GM13976 (cell line): ENCODE measurements at regions not wholly inside any gene's neighbourhood (a gene's known extent, or its start where the extent isn't known, plus 50 kb on each side); places are given as distances from the start of the nearest gene placed in this dataset.

Experiments used
- DNase-seq: peaks from one replicate; pipeline ENCODE4 v3.0.0; 2012; ENCODE audit warnings: low spot score
- in situ Hi-C: fragments of 300-500 bp; cut with MboI; formaldehyde crosslinking; loops from one replicate; pipeline ENCODE4 v1.12.0; 2022; ENCODE audit warnings: low sequenced_read_pairs, mixed read lengths, inconsistent platforms; ENCODE audit not compliant: unreplicated experiment
- TF ChIP-seq, protein P1 (sequence below): IDR thresholded peaks from 2 replicates; pipeline ENCODE4 v1.5.1; 2012; ENCODE audit warnings: borderline replicate concordance, mild to moderate bottlenecking; ENCODE audit not compliant: insufficient read depth; ENCODE audit errors: extremely low read depth, missing control alignments, control extremely low read depth

DNA sequence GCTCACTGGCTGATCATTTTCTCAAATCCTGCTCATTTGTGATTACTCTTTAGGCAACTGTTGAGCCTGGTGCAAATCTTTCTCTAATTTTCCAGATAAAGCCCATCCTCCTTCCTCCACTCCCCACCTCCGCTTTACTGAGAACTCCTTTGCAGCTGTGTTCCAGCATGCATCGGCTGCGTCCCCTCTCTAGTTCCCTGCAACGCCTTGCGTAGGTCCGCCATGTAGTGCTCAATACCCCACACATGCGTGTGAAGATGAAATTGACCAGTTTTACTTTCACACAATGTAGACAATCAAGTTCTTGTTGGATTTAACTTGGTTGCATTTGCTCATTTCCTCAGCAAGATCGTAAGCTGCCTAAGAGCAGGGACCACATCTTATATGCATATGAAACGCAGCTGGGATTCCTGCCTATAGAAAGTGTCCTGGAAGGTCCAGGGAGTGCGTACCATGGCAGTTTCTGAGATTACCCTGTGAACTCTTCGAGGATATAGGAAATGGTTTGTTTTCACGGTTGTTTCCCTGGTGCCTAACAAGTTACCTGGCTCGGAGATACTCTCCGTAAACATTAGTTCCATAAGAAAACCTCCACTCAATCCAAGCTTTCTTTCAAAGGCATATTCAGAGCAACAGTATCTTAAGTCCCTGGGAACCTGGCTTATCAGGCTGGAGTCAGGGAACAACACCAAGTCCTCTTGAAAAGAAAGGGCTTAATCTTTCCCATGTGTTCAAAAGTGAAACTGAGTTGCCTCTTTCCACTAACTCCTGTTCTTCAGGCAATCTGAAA, 766.4 kb upstream of the ID2 start:
- in situ Hi-C loops, result no loop called here
- TF ChIP-seq, protein P1, sequence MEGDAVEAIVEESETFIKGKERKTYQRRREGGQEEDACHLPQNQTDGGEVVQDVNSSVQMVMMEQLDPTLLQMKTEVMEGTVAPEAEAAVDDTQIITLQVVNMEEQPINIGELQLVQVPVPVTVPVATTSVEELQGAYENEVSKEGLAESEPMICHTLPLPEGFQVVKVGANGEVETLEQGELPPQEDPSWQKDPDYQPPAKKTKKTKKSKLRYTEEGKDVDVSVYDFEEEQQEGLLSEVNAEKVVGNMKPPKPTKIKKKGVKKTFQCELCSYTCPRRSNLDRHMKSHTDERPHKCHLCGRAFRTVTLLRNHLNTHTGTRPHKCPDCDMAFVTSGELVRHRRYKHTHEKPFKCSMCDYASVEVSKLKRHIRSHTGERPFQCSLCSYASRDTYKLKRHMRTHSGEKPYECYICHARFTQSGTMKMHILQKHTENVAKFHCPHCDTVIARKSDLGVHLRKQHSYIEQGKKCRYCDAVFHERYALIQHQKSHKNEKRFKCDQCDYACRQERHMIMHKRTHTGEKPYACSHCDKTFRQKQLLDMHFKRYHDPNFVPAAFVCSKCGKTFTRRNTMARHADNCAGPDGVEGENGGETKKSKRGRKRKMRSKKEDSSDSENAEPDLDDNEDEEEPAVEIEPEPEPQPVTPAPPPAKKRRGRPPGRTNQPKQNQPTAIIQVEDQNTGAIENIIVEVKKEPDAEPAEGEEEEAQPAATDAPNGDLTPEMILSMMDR, result no peak
- no peak for DNase-seq

GRCh38 chr2:7916670-7917069, 765.2 kb upstream of the ID2 start:
- DNase-seq, result no peak
- TF ChIP-seq, protein P1, result no peak
- in situ Hi-C loops, result no loop called here

DNA sequence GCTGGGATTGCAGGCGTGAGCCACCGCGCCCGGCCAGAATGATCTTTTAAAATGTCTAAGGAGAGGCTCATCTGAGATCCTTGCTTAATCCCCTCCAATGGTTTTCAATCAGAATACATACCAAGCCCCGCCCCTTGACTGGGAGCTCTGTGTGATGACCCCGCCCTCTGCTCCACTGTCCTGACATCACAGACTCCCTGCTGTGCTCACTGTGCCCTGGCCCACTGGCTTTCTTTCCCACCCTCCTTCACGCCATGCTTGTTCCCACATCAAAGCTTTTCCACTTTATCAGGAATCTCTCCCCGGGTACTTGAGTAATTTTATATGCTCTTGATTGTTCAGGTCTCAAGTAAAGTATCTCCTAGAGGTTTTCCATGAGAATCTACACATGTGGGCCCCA, 762.3 kb upstream of the ID2 start:
- no peak for DNase-seq
- in situ Hi-C loops, result no loop called here
- TF ChIP-seq, protein P1, result no peak

- TF ChIP-seq, protein P1, result no peak
- in situ Hi-C loops, result no loop called here
- DNase-seq, result no peak
These were observed 757.7 kb upstream of the ID2 start for GRCh38 chr2:7924023-7924762.

GRCh38 chr2:7925506-7925905, 756.4 kb upstream of the ID2 start:
- TF ChIP-seq, protein P1, result no peak
- no peak for DNase-seq
- in situ Hi-C loops, result no loop called here

DNA sequence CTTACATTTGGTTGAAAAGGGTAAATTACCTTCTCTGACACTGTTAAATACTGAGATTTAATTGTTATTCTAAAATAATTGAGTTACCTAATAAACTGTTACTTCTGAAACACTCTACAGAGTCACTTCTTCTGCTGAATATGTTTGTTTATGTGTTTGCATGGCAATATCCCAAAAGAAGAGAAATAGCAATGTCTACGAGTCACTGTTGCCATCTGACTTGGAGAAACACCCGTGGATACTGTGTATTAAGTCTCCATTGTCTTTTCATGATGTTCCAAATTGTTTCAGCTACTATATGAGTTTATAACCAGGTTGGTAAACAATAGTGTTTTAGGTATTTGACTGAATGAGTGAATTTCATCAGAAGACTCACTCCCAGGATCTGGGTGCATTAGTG, 754.2 kb upstream of the ID2 start:
- in situ Hi-C loops, result no loop called here
- no peak for DNase-seq
- TF ChIP-seq, protein P1, result no peak
